Endothelial cell of umbilical vein (primary cell): ENCODE measurements at regions not wholly inside any gene's neighbourhood (a gene's known extent, or its start where the extent isn't known, plus 50 kb on each side); places are given as distances from the start of the nearest gene placed in this dataset.

ENCODE experiments used
- BruUV-seq: library from RNA; stranded (reverse); fragments of 400-500 nt; replicated peaks from 2 replicates; lab custom pipeline; 2021; lab: Mats Ljungman, UMichigan
- CTCF ChIA-PET: fragments of 300-600, 350-600 bp; sonication (Branson Sonifier 250); formaldehyde crosslinking; loops from one replicate; lab custom pipeline; 2021; ENCODE audit warnings: antibody characterized with exemption, inconsistent platforms; lab: Charles Lee
- POLR2A ChIA-PET: fragments of 300-600, 350-600 bp; sonication (Branson Sonifier 250); formaldehyde crosslinking; loops from one replicate; lab custom pipeline; 2021; ENCODE audit warnings: antibody characterized with exemption, inconsistent platforms; lab: Charles Lee
- DNase-seq: peaks from one replicate; pipeline ENCODE4 v3.0.0-alpha.2; 2011; ENCODE audit warnings: low read depth, low spot score
- FAIRE-seq: peaks from 2 replicates; lab custom pipeline; 2011; peaks lifted over from hg19 to GRCh38; lab: Jason Lieb, UNC
- H2AFZ ChIP-seq: 2 replicates; pipeline ENCODE4 v1.6.0; 2012; ENCODE audit warnings: low read depth, low read length, control low read depth, inconsistent platforms
- H3K27ac ChIP-seq: 2 replicates; pipeline ENCODE4 v1.5.1; 2011; ENCODE audit warnings: low read depth, mild to moderate bottlenecking, control low read depth, low read length, moderate library complexity; ENCODE audit not compliant: insufficient read depth
- H3K27me3 ChIP-seq, 2 experiments: 2 replicates each; pipeline versions ENCODE4 v1.6.0 to v1.6.1; 2011; ENCODE audit warnings: low read length in 2 of 2, mixed read lengths in 1 of 2; ENCODE audit not compliant: control insufficient read depth in 2 of 2, insufficient read depth in 2 of 2
- H3K36me3 ChIP-seq, 2 experiments: 2 replicates in 1 of 2; 3 replicates in 1 of 2; pipeline ENCODE4 v1.5.1; 2011; ENCODE audit warnings: low read length in 2 of 2, mild to moderate bottlenecking in 1 of 2, moderate library complexity in 1 of 2; ENCODE audit not compliant: control insufficient read depth in 2 of 2, insufficient read depth in 2 of 2; ENCODE audit errors: extremely low read depth in 1 of 2
- H3K4me1 ChIP-seq: 3 replicates; pipeline ENCODE4 v1.5.1; 2011; ENCODE audit warnings: mild to moderate bottlenecking, low read length; ENCODE audit not compliant: control insufficient read depth, insufficient read depth; ENCODE audit errors: extremely low read depth
- H3K4me2 ChIP-seq: 2 replicates; pipeline ENCODE4 v1.6.1; 2011; ENCODE audit warnings: low read length, control low read depth, mixed read lengths; ENCODE audit not compliant: insufficient read depth
- H3K4me3 ChIP-seq, 3 experiments: fragments of 200-600 bp in 1 of 3; sonication (generic), shearing (Covaris generic) in 1 of 3; replicated peaks in 1 of 3; 2 replicates each; pipeline ENCODE4 v1.5.1; 2011 to 2016; ENCODE audit warnings: control low read depth in 3 of 3, low read length in 3 of 3, mild to moderate bottlenecking in 2 of 3, inconsistent platforms in 1 of 3, low read depth in 1 of 3, moderate library complexity in 1 of 3; ENCODE audit not compliant: insufficient read depth in 1 of 3
- H3K79me2 ChIP-seq: 2 replicates; pipeline ENCODE4 v1.6.0; 2012; ENCODE audit warnings: low read length, inconsistent platforms; ENCODE audit not compliant: control insufficient read depth, insufficient read depth
- H3K9ac ChIP-seq: replicated peaks from 2 replicates; pipeline ENCODE3; 2011; ENCODE audit warnings: low read length, control low read depth; ENCODE audit not compliant: insufficient read depth; ENCODE audit errors: extremely low read depth
- H3K9me1 ChIP-seq: replicated peaks from 3 replicates; pipeline ENCODE4 v1.6.0; 2011; ENCODE audit warnings: mild to moderate bottlenecking, low read length; ENCODE audit not compliant: control insufficient read depth, insufficient read depth; ENCODE audit errors: extremely low read depth
- H3K9me3 ChIP-seq: replicated peaks from 2 replicates; pipeline ENCODE4 v1.5.1; 2012; ENCODE audit warnings: low read length, inconsistent platforms; ENCODE audit not compliant: control insufficient read depth, insufficient read depth
- H4K20me1 ChIP-seq: replicated peaks from 2 replicates; pipeline ENCODE3; 2011; ENCODE audit warnings: mild to moderate bottlenecking, low read length; ENCODE audit not compliant: control insufficient read depth, insufficient read depth; ENCODE audit errors: extremely low read depth
- CTCF ChIP-seq, 2 donors: IDR thresholded peaks; 1 replicate in 1 of 2; 2 replicates in 1 of 2; pipeline ENCODE4 v1.5.1; 2011; ENCODE audit warnings: low read length in 2 of 2, mild to moderate bottlenecking in 2 of 2, moderate library complexity in 2 of 2, control low read depth in 1 of 2, inconsistent platforms in 1 of 2, low read depth in 1 of 2; ENCODE audit not compliant: insufficient read depth in 1 of 2; ENCODE audit errors: extremely low read depth in 1 of 2
- EZH2 ChIP-seq: IDR thresholded peaks from 2 replicates; pipeline ENCODE4 v1.6.1; 2012; ENCODE audit warnings: borderline replicate concordance, low read depth, mild to moderate bottlenecking, moderate library complexity, low read length, inconsistent platforms; ENCODE audit not compliant: severe bottlenecking
- FOS ChIP-seq: IDR thresholded peaks from 2 replicates; pipeline ENCODE4 v1.6.1; 2011; ENCODE audit warnings: mild to moderate bottlenecking, low read length, moderate library complexity, borderline replicate concordance; ENCODE audit not compliant: insufficient read depth
- GATA2 ChIP-seq: IDR thresholded peaks from 2 replicates; pipeline ENCODE4 v1.7.0; 2011; ENCODE audit warnings: low read depth, mild to moderate bottlenecking, moderate library complexity, mixed read lengths, low read length; ENCODE audit not compliant: insufficient read length, insufficient read depth
- JUN ChIP-seq: IDR thresholded peaks from 2 replicates; pipeline ENCODE4 v1.6.1; 2011; ENCODE audit warnings: borderline replicate concordance, low read depth; ENCODE audit not compliant: insufficient read length, insufficient read depth
- MAX ChIP-seq: IDR thresholded peaks from 2 replicates; pipeline ENCODE4 v1.6.1; 2011; ENCODE audit not compliant: insufficient read depth, insufficient read length
- MYC ChIP-seq: IDR thresholded peaks from one replicate; pipeline ENCODE4 v1.6.1; 2011; ENCODE audit warnings: mild to moderate bottlenecking, low read depth, low read length
- POLR2A ChIP-seq: IDR thresholded peaks from 2 replicates; pipeline ENCODE4 v1.6.1; 2012; ENCODE audit warnings: low read depth, mild to moderate bottlenecking, control low read depth, low read length
- POLR2AphosphoS5 ChIP-seq: IDR thresholded peaks from 2 replicates; pipeline ENCODE4 v1.6.1; 2012; ENCODE audit warnings: low read depth, mild to moderate bottlenecking, control low read depth, low read length, moderate library complexity; ENCODE audit not compliant: insufficient read depth
- dilution Hi-C: fragments of 300-500 bp; cut with MboI; formaldehyde crosslinking; loops from one replicate; pipeline ENCODE4 v1.15.0; 2019; ENCODE audit warnings: low sequenced_read_pairs; ENCODE audit not compliant: extremely low pct_ligation_motif_present
- intact Hi-C: fragments of 100-400 bp; cut with micrococcal nuclease; formaldehyde crosslinking; loops from one replicate; pipeline ENCODE4 v1.10.0; 2022

GRCh38 chr1:209343511-209343910 is 240.0 kb upstream of the CAMK1G start:
- no peaks in the 10 kb centered on the region for H3K79me2 ChIP-seq
- CTCF ChIA-PET, result no interaction called here
- BruUV-seq, result no TSS peak
- H3K9ac ChIP-seq, result no peak overlapping the region
- no peaks in the 10 kb centered on the region for H3K4me1 ChIP-seq
- H3K4me2 ChIP-seq, result no peak overlapping the region
- TF ChIP-seq MAX (no peak), FOS (no peak), POLR2A (no peak), JUN (no peak), GATA2 (no peak), EZH2 (no peak), MYC (no peak), POLR2AphosphoS5 (no peak), CTCF (IDR thresholded peaks at IDR 0.05; ENCODE audit: extremely low read depth in 1 of 2, insufficient read depth in 1 of 2, low read depth in 1 of 2, low read length in 2 of 2) (no peak)
- H3K27me3 ChIP-seq, result no peaks in the 10 kb centered on the region
- dilution Hi-C loops, result no loop called here
- no peaks in the 10 kb centered on the region for H3K36me3 ChIP-seq
- no peaks in the 10 kb centered on the region for H4K20me1 ChIP-seq
- intact Hi-C loops, result no loop called here
- no peak overlapping the region for H2AFZ ChIP-seq
- no peak overlapping the region for H3K4me3 ChIP-seq
- FAIRE-seq (no peak), DNase-seq (no peak)
- no peak overlapping the region for H3K27ac ChIP-seq
- H3K9me1 ChIP-seq, result no peaks in the 10 kb centered on the region
- POLR2A ChIA-PET, result no interaction called here
- H3K9me3 ChIP-seq, result no peaks in the 10 kb centered on the region
